Muscle of leg (tissue), 3 donors: ENCODE measurements at regions not wholly inside any gene's neighbourhood (a gene's known extent, or its start where the extent isn't known, plus 50 kb on each side); places are given as distances from the start of the nearest gene placed in this dataset.

Experiments
- DNase-seq: peaks from one replicate; pipeline ENCODE4 v3.0.0; 2013
- H3K27ac ChIP-seq: one replicate; pipeline ENCODE4 v1.5.1; 2013; ENCODE audit warnings: mild to moderate bottlenecking, low read length, control low read depth
- H3K27me3 ChIP-seq: one replicate; pipeline ENCODE4 v1.6.1; 2013; ENCODE audit warnings: low read length; ENCODE audit not compliant: control insufficient read depth, insufficient read depth
- H3K36me3 ChIP-seq: one replicate; pipeline ENCODE4 v1.6.1; 2013; ENCODE audit warnings: low read length; ENCODE audit not compliant: control insufficient read depth, insufficient read depth
- H3K4me1 ChIP-seq: one replicate; pipeline ENCODE4 v1.6.1; 2013; ENCODE audit warnings: low read length; ENCODE audit not compliant: control insufficient read depth, insufficient read depth
- H3K4me3 ChIP-seq: one replicate; pipeline ENCODE4 v1.5.1; 2013; ENCODE audit warnings: low read length, control low read depth
- H3K9me3 ChIP-seq: replicated peaks from 2 replicates; pipeline ENCODE4 v1.6.1; 2013; ENCODE audit warnings: low read depth, low read length; ENCODE audit not compliant: control insufficient read depth
- WGBS: methylation state at CpG from one replicate; pipeline ENCODE4 v1.1.5; 2013; ENCODE audit warnings: missing lambda C conversion rate; ENCODE audit not compliant: insufficient coverage; 5-methylcytosine and 5-hydroxymethylcytosine counted together

DNA sequence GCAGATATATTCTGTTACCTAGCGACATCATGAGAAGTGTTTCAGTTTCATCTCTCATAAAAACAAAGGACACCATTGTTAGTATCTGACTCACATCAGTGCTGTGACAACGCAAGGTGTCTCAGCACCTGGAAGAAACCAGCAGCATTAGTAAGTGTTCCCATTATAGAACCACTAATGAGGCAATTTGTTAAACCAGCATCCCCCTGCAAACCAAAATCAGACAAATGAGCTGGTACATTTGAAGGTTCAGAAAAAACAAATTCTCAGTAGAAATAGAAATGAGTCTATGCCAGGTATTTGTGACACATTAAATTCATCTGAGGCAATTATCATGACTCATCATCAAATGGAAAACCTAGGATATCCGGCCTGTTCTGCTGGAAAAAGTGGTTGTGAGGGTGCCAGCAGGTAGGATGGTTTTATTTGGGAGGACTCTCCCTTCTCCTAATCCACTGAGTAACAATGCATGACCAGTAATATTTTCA lies 151.7 kb downstream of the TMEM200A start:
- DNase-seq: no peak
- no peaks in the 10 kb centered on the region for H3K9me3 ChIP-seq
- H3K27me3 ChIP-seq: no peaks in the 10 kb centered on the region
- no peak overlapping the region for H3K27ac ChIP-seq
- H3K4me3 ChIP-seq: no peak overlapping the region
- 100% methylated on average over 1 of the region's 3 CpGs for WGBS
- no peaks in the 10 kb centered on the region for H3K36me3 ChIP-seq
- peaks cover 2% of the 10 kb centered on the region for H3K4me1 ChIP-seq

GRCh38 chr6:130518588-130518987 lies 152.8 kb downstream of the TMEM200A start:
- Histone ChIP-seq H3K27me3 (no peaks in the 10 kb centered on the region), H3K9me3 (no peaks in the 10 kb centered on the region), H3K27ac (no peak overlapping the region), H3K4me1 (peaks cover 2% of the 10 kb centered on the region), H3K4me3 (no peak overlapping the region), H3K36me3 (no peaks in the 10 kb centered on the region)
- no peak for DNase-seq

DNA sequence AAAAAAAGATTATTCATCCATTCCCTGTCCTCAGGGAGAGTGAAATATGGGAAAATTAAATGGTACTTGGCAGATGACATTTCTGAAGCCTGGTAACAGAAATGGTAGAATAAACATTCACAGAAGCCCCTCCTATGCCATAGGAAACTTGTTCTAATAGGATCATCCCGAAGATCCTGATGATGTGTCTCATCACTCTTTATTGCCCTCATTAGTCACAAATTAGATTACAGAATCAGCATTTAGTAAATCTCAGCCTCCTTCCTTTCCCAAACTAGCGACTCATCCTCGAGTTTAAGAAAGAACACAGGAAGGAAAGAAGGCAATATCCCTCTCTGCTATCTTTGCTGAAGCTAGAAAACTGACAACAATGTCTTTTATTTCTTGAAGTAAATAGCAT lies 154.4 kb downstream of the TMEM200A start:
- peaks cover 10% of the 10 kb centered on the region for H3K4me1 ChIP-seq
- no peaks in the 10 kb centered on the region for H3K9me3 ChIP-seq
- peak; percentile 19 for DNase-seq
- no peak overlapping the region for H3K27ac ChIP-seq
- H3K36me3 ChIP-seq: no peaks in the 10 kb centered on the region
- no peak overlapping the region for H3K4me3 ChIP-seq
- WGBS: 71% methylated on average over 1 of the region's 3 CpGs
- no peaks in the 10 kb centered on the region for H3K27me3 ChIP-seq

GRCh38 chr6:130520801-130521200 lies 155.0 kb downstream of the TMEM200A start:
- DNase-seq: no peak
- 67% methylated on average over 2 of the region's 3 CpGs for WGBS
- H3K9me3 ChIP-seq: no peaks in the 10 kb centered on the region

DNA sequence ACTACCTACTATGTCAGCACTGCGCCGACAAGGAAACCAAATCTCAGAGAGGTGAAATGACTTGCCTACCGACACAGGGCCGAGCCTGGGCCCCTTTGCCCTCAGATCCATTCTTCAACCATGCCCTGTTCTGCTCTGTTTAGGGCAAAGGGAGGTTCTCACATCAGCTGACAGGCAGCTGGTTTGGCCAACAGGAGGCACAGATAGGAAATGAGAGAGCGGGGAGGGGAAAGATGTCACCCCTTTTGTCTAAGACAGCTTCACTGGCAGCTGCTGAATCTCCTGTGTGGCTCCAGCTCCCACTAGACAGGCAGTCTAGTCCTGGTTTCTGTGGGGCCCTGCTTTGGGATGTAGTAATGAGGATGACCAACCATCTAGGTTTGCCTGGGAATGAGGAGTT lies 158.7 kb downstream of the TMEM200A start:
- WGBS: 100% methylated on average over 1 of the region's 5 CpGs
- DNase-seq: no peak
- no peak overlapping the region for H3K4me3 ChIP-seq
- no peaks in the 10 kb centered on the region for H3K27me3 ChIP-seq
- peaks cover 11% of the 10 kb centered on the region for H3K4me1 ChIP-seq
- H3K27ac ChIP-seq: no peak overlapping the region
- no peaks in the 10 kb centered on the region for H3K36me3 ChIP-seq
- no peaks in the 10 kb centered on the region for H3K9me3 ChIP-seq

More at GRCh38 chr6:130520801-130521200, 155.0 kb downstream of the TMEM200A start:
- Histone ChIP-seq H3K4me3 (no peak overlapping the region), H3K4me1 (peaks cover 13% of the 10 kb centered on the region), H3K27me3 (no peaks in the 10 kb centered on the region), H3K36me3 (no peaks in the 10 kb centered on the region), H3K27ac (no peak overlapping the region)

DNA sequence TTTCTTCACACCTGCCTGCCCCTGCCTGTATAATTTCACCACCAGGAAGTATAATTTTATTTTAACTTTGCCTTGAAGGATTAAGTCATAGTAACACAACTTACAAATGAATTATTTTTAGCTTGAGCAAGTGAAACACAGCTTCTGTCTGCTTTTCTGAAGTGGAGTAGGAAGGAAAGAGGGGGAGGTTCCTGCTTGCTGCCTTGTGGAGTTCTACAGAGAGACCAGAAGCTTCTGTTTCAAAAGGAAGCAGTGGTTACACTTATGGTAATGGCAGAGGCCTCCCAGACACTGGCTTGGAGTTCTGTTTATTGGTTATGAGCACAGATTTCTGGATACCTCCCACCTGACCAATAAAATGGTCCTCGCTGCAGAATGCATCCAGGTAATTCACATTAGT lies 159.6 kb downstream of the TMEM200A start:
- Histone ChIP-seq H3K4me3 (no peak overlapping the region), H3K36me3 (no peaks in the 10 kb centered on the region), H3K27ac (no peak overlapping the region), H3K27me3 (no peaks in the 10 kb centered on the region), H3K4me1 (peaks cover 11% of the 10 kb centered on the region), H3K9me3 (no peaks in the 10 kb centered on the region)
- DNase-seq: peak; percentile 34
- WGBS: no CpG with 5 or more reads among the region's 1 CpG

GRCh38 chr6:130526466-130526865 lies 160.6 kb downstream of the TMEM200A start:
- Histone ChIP-seq H3K36me3 (no peaks in the 10 kb centered on the region), H3K9me3 (no peaks in the 10 kb centered on the region), H3K4me3 (no peak overlapping the region), H3K4me1 (peaks cover 11% of the 10 kb centered on the region), H3K27me3 (no peaks in the 10 kb centered on the region), H3K27ac (no peak overlapping the region)
- WGBS: 63% methylated on average over 2 of the region's 3 CpGs
- DNase-seq: no peak

DNA sequence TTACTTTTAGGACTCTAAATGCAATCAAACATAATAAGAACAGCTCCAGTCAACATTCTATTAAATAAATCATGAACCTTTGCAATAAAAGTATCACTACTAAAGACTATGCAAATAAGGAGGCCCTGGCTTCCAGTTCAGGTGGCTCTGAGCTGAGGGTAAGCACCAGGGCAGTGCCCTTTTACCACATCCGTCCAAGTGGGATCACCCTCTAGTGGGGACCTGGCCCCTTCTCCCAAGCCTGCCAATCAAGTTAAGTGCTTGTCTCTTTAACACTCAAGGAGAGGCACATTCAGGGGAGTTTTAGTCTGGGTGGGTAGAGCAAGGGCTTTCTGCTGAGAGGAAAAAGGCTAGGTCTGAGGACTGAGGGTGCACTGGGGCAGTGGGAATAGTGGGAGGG lies 161.4 kb downstream of the TMEM200A start:
- no peak overlapping the region for H3K27ac ChIP-seq
- H3K9me3 ChIP-seq: no peaks in the 10 kb centered on the region
- no peaks in the 10 kb centered on the region for H3K36me3 ChIP-seq
- no peaks in the 10 kb centered on the region for H3K27me3 ChIP-seq
- no peak overlapping the region for H3K4me3 ChIP-seq
- no CpG with 5 or more reads among the region's 1 CpG for WGBS
- no peak for DNase-seq
- H3K4me1 ChIP-seq: peaks cover 11% of the 10 kb centered on the region

DNA sequence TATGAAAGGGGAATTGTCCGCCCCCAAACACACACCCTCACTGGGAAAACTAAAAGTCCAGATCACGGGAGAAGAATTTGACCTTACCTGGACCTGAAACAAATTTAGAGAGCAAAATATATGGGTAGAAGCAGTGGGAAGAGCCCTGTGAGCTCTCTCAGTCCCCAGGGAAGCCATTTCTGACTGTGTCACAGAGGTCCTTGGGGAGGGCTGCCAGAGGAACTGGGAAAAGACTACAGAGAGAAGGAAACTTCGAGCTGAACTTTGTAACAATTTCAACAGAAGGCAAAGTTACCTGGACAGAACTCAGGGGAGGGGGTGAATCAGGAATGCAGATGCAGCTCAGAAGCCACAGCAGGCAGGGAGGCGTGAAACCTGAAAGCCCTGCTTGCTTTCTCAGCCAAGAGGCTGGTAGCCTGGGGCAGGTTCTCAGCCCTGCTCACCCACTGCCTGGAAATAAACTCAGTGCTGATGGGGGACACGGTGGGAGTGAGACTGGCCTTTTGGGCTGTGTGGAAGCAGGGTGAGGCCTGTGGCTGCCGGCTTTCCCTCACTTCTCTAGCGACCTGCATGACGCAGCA lies 163.8 kb downstream of the TMEM200A start:
- Histone ChIP-seq H3K4me1 (peaks cover 5% of the 10 kb centered on the region), H3K27me3 (no peaks in the 10 kb centered on the region), H3K4me3 (no peak overlapping the region), H3K9me3 (no peaks in the 10 kb centered on the region), H3K36me3 (no peaks in the 10 kb centered on the region), H3K27ac (no peak overlapping the region)
- no peak for DNase-seq
- 91% methylated on average over 6 of the region's 8 CpGs for WGBS

- H3K27ac ChIP-seq: no peak overlapping the region
- peaks cover 10% of the 10 kb centered on the region for H3K9me3 ChIP-seq
- H3K4me3 ChIP-seq: no peak overlapping the region
- no peak for DNase-seq
- H3K4me1 ChIP-seq: no peaks in the 10 kb centered on the region
- WGBS: 100% methylated on average over 2 of the region's 3 CpGs
- H3K36me3 ChIP-seq: no peaks in the 10 kb centered on the region
- H3K27me3 ChIP-seq: no peaks in the 10 kb centered on the region
Observed at GRCh38 chr6:130534627-130535026, 168.8 kb downstream of the TMEM200A start.

GRCh38 chr6:130535242-130535641 lies 169.4 kb downstream of the TMEM200A start:
- peaks cover 10% of the 10 kb centered on the region for H3K9me3 ChIP-seq
- no peak for DNase-seq
- no peak overlapping the region for H3K27ac ChIP-seq
- H3K27me3 ChIP-seq: no peaks in the 10 kb centered on the region
- no peaks in the 10 kb centered on the region for H3K4me1 ChIP-seq
- no peak overlapping the region for H3K4me3 ChIP-seq
- WGBS: no CpG with 5 or more reads among the region's 2 CpGs
- H3K36me3 ChIP-seq: no peaks in the 10 kb centered on the region
